MV-4-11 (cell line): ENCODE measurements at regions not wholly inside any gene's neighbourhood (a gene's known extent, or its start where the extent isn't known, plus 50 kb on each side); places are given as distances from the start of the nearest gene placed in this dataset.

ENCODE experiments used
- DNase-seq: peaks from one replicate; lab custom pipeline; 2025; lab: John Stamatoyannopoulos, UW

GRCh38 chr1:78359666-78360065 lies 131.1 kb upstream of the PTGFR start:
- no peak for DNase-seq

DNA sequence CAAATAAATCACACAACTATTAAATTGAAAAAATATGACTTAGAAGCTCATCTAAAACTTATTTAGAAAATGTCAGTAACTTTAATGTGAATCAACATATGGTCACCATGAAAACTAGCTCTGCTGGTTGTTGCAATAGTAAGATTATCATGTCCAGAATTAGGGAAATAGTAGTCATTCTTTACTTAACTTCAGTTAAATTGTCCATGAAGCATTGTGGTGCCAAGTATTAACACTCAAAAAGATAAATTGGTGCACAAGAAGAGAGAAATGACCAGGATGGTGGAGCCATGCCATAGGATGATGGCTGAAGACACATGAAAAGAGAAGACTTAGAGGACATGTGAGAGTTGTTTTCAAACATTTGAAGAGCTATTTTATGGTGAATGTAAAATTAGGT lies 130.2 kb upstream of the PTGFR start:
- no peak for DNase-seq

DNA sequence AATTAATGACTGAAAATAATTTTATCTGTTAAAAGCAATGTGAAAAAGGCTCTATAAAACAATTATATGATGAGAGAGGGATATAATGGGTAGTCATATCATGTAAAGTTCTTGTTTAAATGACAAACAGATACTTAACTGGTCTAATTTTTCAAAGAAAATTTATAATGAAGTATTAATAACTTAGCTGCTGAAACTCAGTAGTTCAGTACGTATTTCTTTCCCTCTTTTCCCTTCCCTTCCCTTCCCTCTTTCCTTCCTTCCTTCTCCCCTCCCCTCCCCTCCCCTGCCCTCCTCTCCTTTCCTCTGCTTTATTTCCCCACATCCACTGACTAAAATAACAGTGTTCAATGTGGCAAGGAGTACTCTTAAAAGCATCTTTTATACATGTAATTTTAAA lies 123.1 kb upstream of the PTGFR start:
- no peak for DNase-seq

GRCh38 chr1:78369546-78369945 lies 121.2 kb upstream of the PTGFR start:
- peak; percentile 27 for DNase-seq

DNA sequence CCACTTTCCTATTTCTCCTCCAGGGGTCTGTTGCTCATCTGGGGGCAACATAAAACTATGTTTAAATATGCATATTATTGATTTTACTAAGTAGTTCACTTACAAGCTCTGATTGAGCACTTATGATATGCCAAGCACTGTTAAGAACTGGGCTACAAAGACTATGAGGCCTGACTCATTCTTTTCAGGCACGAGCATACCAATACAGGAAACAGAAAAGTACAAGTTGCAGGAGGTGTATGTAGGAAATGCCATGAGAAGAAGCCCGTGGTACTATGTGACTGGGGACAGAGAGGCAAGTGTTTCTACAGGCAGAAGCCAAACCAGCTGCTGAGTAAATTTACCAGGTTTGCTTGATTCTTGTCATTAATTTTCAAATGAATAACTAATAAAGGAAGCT lies 120.4 kb upstream of the PTGFR start:
- no peak for DNase-seq

- no peak for DNase-seq
Measured at GRCh38 chr1:78370779-78371482, 119.8 kb upstream of the PTGFR start.

- DNase-seq, result no peak
Measured at GRCh38 chr1:78373676-78374075, 117.1 kb upstream of the PTGFR start.

GRCh38 chr1:78375996-78376395 lies 114.8 kb upstream of the PTGFR start:
- DNase-seq, result no peak

- DNase-seq, result no peak
Measured at GRCh38 chr1:78377356-78377928, 113.3 kb upstream of the PTGFR start.

DNA sequence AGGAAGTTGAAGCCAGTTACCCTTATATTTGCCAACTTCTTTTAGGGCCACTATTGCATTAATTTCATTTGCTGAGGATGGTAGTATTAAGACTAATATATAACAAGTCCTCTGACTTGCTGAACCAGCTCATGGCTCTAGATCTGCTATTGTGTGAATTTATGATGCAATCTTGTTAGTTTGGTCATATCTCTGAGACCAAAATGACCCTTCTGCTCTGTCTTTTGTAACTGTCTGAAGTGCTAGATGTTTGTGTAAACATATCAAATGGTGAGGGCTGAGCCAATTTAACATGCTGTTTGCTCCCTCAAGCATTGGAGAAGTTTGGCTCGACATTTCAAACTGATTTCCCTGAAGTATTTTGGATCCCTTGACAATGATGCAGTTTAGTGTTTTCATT lies 106.9 kb upstream of the PTGFR start:
- DNase-seq, result no peak

DNA sequence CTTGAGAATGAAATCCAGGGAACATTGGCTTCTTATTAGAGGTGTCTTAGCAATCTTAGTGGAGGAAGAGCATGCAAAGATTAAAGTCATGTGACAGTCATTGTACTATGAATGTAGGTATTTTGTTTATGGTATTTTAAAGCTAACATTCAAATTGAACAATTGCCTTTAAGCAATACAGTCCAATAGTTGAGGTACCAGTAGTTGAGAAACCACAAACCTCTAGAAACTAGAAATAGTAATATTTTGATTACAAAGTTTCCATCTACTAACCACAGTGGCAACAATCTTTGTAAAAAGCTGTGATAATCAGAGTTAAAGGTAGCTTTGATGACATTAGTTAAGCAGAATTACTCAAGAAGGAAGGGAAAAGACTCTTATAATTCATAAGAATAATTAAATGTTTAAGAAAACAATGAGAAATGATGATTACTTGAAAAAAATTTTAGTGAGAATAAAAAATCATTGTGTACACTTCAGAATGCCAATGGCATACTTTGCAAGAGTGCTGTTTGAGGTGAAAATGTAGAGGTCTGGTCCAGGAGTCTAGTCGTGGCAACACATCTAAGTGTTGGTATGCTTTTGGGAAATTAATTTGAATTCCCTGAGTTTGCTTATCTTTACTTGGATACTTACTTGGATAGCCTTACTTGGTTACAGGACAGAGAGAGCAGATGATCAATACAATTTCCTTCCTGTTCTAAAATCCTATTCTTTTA lies 104.9 kb upstream of the PTGFR start:
- no peak for DNase-seq

- no peak for DNase-seq
Measured at GRCh38 chr1:78387201-78387600, 103.6 kb upstream of the PTGFR start.

- DNase-seq, result no peak
Measured at GRCh38 chr1:78387871-78388270, 102.9 kb upstream of the PTGFR start.

DNA sequence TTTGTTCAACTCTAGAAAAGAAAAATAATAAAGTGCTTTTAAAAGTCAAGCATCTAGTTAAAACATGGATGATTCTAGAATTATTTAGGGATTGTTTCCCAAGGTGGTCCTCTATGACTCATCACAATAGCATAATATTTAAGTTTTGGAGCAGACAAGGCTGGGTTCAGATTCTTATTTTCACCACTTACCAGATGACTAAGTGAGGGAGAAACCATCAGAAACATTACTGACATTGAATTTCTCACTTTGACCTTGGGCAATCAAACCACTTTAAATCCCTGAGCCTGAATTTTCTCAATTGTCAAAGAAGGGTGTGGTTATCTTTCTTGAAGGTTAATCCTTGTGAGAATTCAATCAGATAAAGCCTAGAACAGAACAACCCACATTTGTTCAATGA lies 102.5 kb upstream of the PTGFR start:
- no peak for DNase-seq

- DNase-seq, result no peak
Measured at GRCh38 chr1:78401148-78401547, 89.6 kb upstream of the PTGFR start.

DNA sequence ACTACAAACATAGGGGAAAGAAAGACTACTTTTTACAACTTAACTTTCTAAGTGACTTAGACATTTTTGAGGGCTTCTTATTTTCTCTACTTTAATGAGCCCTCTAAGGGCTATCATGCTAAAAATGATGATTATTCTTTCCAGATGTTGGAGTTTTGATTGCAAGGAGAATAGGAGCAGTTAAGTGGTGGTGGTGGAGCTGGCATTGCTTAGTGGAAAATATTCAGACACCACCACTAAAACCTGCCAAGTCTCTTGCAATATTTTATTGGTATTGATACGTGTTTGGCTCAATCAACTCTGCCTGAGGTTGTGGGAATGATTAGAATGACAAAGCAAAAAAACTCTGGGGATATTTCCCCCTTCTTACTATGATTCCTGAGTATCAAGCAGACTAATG lies 82.6 kb upstream of the PTGFR start:
- DNase-seq, result no peak

- no peak for DNase-seq
Measured at GRCh38 chr1:78408810-78409209, 82.0 kb upstream of the PTGFR start.

DNA sequence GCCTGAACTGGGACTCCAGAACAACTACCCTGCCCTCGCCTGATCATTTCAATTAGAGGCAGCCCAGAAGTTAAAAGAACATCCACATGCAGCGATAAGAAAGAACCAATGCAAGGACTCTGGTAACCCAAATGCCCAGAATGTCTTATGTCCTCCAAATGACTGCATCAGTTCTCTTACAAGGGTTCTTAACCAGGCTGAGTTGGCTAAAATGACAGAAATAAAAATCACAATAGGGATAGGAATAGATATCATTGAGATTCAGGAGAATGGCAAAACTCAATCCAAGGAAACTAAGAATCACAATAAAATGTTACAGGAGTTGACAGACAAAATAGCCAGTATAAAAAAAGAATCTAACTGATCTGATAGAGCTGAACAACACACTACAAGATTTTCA lies 80.1 kb upstream of the PTGFR start:
- no peak for DNase-seq

GRCh38 chr1:78411707-78412106 lies 79.1 kb upstream of the PTGFR start:
- no peak for DNase-seq

DNA sequence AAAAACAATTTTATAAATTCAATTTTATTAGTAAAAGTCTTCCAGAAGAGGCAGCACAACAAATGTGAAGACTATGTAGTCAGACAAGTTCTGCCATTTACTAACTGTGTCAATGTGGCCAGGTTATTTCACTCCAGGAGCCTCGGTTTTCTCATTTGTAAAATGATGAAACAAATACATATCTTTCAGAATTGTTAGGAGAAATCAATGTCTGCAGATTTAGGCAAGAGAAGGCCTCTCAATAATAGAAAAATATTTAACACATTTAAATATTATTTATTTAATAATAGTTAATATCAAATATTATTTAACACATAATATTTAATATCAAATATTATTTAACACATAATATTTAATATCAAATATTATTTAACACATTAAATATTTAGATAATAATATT lies 75.6 kb upstream of the PTGFR start:
- DNase-seq, result no peak

- no peak for DNase-seq
Measured at GRCh38 chr1:78419309-78419708, 71.5 kb upstream of the PTGFR start.

DNA sequence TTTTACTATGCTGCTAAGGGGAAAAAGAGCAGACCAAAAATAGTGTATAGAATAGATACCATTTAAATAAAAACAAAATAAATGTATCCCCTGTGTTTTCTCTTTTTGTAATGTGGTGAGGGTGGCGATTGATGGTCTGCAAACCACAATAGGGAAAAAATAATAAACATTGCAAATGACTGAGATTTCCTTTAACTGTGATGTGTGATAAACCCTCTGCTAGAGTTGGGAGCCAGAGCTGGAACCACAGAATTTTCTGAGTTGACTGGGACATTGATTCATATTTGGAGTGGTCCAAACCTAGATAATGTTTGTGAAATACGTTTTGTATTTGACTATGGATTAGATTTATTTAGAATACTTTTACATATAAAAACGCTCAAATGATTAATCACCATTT lies 70.6 kb upstream of the PTGFR start:
- no peak for DNase-seq

DNA sequence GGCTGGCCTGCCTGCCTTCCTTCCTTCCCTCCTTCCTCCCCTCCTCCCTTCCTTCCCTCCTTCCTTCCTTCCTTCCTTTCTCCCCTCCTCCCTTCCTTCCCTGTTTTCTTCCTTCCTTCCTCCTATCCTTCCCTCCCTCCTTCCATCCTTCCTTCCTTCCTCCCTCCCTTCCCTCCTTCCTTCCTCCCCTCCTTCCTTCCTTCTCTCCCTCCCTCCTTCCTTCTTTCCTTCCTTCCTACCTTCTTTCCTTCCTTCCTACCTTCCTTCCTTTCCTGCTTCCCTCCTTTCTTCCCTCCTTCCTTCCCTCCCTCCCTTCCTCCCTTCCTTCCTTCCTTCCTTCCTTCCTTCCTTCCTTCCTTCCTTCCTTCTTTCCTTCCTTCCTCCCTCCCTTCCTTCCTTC lies 70.1 kb upstream of the PTGFR start:
- DNase-seq, result no peak

DNA sequence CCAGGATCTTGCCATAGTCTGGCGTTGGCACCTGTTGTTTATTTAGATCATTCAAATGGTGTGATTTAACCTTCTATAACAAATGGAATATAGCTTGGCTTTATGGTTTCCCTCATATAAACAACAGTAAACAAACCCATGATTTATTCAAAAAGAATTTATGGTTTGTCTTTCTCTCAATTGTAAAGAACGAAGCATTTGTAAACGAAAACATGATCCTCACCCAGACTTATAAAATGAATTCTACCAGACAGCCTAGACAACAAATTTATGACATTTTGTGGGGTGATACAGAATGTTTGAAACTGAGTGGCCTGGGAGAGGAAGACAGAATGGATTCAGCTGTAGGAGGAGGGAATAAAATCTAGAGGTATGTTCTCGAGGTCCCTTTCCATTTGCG lies 66.1 kb upstream of the PTGFR start:
- no peak for DNase-seq
